RPMI8226 (cell line): ENCODE measurements at regions not wholly inside any gene's neighbourhood (a gene's known extent, or its start where the extent isn't known, plus 50 kb on each side); places are given as distances from the start of the nearest gene placed in this dataset.
"Not testable (repeated sequence)": the region's sequence is repeated elsewhere in the genome, so short reads cannot be mapped to it uniquely, and the experiment has no call there.

Source experiments
- DNase-seq: peaks from one replicate; pipeline ENCODE4 v3.0.0-alpha.2; 2015

DNA sequence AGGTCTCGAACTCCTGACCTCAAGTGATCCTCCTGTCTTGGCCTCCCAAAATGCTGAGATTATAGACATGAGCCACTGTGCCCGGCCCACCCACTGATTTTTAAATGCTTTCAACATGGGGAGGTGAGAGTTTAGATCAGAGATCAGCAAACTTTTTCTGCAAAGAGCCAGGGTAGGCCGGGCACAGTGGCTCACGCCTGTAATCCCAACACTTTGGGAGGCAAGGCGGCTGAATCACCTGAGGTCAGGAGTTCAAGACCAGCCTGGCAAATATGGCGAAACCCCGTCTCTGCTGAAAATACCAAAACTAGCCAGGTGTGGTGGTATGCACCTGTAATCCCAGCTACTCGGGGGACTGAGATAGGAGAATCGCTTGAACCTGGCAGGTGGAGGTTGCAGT lies 88.3 kb upstream of the LHX1 start:
- DNase-seq: not testable (repeated sequence)

DNA sequence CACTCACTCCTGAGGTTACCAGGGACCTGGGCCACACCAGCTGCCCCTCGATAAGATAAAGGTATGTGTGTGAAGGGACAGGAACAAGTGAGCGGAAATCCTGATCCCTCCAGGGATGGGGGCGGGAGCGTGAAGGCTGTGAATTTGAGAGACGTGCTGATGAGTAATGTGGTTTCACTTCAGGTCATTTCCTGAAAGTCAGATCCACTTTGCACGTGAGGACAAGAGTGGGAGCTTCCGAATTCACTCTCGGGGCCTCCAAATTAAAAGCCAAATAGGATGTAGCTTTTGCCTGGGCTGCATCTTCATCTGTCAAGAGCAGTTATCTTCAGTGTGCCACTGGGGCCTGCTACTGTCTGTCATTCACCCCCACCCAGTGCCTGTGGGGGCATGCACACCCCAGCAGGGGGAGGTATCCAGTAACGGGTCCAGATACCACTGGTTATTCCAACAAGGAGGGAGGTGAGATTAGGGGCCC lies 87.4 kb upstream of the LHX1 start:
- no peak for DNase-seq

DNA sequence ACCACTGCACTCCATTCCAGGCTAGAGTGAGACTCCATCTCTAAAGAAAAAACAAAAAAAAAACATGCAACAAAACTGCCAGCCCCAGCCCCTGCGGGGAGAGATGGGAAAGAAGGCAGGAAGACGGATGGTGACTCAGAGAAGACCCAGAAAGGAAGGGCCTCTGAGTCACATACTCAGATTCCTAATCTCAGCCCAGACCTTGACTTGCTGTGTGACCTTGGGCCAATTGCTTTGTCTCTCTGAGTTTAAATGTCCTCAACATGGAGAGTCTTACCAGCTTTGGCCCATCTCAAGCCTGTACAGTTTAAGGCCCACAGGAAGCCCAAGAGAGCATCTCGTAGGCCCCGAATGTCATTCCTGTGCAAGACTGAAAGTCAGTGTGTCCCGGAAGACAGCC lies 86.5 kb upstream of the LHX1 start:
- DNase-seq: no peak

DNA sequence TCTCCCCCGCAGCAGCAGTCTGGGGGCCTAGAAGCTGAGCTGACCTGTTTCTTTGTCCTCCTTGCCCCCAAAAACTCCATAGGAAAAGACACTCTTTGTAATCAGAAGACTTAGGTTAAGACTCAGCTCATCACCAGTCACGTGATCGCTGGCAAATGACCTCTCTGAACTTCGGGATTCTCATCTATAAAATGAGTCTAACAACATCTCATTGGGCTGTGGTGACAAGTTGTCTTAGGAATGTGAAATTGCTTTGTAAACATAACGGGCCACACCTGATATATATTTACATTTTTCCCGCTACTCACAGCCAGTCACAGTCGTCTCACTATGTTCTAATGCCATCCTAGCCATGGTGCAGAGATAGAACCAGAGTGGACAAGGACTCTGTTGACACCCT lies 86.0 kb upstream of the LHX1 start:
- DNase-seq: no peak

DNA sequence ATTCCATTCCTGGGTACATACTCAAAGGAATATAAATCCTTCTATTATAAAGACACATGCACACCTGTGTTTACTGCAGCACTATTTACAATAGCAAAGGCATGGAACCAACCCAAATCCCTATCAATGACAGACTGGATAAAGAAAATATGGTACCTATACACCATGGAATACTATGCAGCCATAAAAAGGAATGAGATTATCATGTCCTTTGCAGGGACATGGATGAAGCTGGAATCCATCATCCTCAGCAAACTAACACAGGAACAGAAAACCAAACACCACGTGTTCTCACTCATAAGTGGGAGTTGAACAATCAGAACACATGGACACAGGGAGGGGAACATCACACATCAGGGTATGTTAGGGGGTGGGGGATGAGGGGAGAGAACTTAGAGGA lies 84.8 kb upstream of the LHX1 start:
- DNase-seq: not testable (repeated sequence)

DNA sequence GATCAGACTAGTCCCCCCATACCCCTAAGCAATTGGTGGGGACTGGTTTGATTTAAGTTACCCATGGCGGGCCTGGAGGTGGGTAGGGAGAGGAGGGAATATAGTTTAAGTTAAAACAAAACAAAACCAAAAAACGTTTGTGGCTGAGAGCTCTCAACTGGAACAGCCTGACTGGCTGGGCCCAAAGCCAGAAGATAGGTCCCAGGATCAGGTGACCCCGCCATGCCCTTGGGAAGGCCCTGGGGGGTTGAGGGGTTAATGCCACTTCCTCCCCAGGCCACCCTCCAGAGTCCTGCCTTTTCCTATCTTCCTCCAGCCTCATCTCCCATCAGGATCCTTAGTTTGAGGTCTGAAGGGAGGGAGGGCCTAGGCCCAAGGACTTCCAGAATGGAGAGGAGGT lies 82.3 kb upstream of the LHX1 start:
- no peak for DNase-seq

DNA sequence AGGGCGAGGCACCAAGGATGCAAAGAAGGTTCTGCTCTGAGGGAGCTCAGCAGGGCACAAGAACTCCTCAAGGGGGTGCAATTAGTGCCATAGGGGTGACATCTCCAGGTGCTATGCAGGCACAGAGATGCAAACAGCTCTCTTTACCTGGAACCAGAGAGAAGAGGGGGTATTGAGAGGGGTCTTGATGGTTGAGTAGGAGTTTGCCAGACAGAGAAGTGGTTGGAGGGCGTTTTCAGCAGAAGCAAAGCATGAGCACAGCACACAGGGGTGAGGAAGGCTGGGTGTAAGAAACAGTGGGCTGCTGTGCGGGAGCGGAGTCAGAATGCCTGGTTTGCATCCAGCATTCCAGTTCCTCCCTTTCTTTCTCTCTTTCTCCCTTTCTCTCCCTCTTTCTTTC lies 81.8 kb upstream of the LHX1 start:
- DNase-seq: no peak

DNA sequence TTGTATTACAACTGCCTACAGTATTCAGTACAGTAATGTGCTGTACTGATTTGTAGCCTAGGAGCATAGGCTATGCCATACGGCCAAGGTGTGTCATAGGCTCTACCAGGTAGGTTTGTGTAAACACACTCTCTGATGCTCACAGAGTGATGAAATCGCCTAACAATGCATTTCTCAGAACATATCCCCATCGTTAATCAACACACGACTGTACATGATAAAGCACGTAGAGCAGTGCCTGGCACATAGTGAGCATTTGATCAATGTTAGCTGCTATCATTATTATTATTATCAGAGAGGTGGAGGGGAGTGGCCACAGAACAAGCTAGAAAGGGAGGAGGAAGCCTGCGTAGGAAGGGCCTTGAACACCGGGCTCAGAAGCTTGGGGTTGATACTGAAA lies 81.1 kb upstream of the LHX1 start:
- DNase-seq: no peak

DNA sequence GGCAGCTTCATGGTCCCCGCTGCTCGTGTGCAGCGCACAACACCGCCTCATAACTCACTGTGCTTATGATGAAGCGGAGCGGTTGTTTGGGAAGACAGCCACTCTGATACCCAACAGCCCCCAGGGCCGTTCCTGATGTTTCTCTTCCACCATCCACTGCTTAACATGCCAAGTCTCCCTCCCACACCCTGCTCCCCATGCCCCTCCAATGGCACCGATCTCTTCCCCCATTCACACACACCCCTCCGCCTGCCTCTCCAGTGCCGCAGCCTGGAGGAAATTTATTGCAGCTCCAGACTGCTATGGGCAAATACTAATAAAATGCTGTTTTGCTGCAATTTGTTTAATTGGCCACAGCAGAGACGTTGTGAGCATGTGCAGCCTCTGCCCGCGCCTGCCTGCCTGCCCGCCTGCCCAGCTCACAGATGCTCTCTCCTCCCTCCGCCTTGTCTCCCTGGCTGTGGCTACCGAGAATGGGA lies 80.3 kb upstream of the LHX1 start:
- no peak for DNase-seq

DNA sequence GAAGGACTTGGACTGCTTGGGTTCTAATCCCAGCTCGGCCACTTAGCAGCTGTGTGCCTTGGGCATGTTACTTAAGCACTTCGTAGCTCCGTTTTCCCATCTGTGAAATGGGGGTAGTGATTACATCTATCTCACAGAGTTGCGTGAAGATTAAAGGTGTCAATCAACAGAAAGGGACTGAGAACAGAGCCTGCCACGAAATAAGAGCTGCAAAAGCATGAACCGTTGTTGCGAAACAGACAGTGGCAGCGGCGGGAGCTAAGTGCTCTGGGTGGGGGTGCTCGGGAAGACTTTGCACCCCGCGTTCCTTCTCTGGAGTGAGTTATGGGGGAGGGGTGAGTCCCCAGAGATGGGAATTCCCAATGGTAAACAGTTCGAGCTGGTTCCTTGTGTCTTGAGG lies 79.6 kb upstream of the LHX1 start:
- no peak for DNase-seq

DNA sequence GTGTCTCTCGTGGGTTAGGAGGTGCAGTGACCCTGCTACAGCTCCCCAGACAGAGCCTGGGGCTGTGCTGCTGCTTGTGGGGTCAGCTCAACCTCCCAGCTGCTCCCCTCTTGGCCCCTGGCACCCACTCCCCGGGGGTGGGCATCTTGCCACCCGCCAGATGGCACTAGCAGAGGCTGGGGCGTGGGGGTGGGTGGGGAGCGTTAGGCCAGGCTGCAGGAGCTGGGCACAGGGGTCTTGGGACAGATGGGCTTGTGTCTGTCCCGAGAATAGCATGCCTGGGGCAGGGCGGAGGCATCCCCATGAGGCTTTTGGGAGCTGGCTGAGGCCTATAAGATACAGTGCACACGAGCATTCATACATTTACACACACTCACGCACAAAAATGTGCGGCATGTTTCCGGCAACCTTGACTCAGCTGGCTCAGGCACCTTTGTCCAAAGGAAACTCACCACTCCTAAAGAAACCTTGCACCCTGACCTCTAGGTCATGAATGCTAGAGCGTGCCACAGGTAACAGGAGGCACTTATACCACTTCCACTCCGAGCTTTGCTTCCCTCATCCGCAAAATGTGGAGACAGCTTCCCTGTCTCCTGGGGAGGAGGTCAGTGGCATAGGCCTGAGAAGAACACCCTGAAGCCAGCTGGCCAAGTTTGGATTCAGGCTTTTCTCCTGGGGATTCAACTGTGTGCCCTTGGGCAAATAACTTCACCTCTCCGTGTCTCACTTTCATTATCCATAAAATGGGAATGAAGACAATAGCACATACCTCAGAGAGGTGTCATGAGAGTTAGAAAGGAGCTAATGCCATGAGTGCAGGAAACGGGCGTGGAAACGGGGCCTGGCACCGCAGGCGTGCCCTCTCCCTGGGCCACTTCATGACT lies 78.9 kb upstream of the LHX1 start:
- DNase-seq: no peak

DNA sequence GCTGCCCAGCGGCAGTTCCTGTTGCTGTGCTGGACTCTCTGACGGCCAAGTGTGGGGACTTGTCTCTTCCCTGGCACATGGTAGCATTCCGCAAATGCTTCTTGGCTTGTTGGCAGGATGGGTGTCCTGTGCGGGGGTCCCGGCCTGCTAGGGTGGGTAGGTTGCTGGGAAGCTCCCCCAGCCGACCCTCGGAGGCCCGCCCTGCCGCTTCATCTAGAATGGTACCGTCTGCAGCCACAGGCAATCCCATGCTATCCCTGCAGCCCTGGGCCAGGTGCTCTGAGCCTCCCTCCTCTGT lies 78.3 kb upstream of the LHX1 start:
- DNase-seq: no peak

DNA sequence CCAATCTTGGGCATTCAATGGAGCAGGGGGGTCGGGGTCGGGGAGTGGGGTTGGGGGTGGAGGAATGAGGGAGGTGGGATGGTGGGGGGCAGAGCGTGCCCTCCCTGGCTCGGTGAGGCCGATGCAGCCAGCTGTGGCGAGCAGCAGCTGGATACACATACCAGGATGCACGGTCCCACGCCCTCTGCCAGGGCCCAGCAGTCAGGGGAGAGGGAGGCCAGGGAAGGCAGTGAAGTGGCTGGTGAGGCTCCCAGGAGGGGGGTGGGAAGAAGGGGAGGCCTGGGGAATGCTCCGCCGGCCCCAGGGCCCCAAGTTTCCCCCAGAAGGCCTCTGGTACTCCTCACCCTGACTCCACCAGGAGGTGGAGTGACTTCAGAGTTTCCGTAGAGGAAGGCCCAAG lies 77.6 kb upstream of the LHX1 start:
- no peak for DNase-seq

DNA sequence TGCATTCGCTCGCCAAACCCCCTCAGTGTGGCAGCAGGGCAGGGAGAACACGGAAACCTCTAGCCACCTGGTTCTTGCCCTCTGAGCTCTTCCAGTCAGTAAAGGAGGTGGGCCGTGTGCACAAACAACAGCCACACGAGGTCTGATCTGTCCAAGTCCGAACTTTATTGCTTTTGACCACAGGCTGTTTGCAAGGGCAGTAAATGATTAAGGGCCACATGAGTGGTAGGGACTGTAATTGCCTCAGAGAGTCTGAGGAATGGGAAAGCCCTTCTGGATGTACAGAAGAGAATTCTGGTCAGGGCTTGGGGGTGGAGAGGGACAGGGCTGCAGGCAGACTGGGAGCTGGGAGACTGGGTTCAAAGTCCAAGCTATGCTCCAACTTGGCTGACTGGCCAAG lies 75.7 kb upstream of the LHX1 start:
- no peak for DNase-seq

DNA sequence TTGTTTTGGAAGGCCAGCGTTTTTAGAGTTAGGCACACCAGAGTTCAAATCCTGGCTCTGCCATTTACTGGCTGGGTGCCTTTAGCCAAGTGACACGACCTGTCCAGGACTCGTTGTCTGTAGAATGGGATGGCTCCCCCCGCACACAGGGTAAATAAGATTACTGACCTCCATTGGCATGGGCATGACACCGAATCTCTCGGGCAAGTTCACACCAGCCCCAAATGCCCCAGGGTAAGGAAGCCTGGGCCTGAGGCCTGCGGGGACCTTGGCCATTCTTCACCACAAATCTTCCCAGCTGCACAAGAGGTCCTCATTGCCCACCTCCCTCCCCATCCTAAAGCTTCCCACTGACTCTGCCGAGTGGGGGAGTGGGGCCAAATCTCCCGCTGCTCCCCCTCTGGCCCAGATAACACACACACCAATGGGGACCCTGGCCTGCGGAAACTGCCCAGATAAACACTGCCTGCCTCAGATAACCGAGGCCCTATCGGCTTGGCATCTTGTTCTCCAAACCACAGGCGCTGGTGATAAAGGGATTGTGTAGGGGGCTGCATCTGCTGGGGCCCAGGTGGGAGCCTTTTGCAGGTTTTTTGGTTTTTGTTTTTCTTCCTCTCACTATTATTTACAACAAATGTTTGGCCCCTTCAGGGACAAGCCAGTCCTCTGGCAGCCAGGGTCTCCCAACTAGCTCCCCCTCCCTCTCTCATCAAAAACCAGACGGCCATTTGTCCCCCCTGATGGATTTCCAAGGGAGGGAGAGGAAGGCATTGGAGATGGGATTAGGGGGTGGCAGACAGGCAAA lies 75.0 kb upstream of the LHX1 start:
- DNase-seq: no peak

DNA sequence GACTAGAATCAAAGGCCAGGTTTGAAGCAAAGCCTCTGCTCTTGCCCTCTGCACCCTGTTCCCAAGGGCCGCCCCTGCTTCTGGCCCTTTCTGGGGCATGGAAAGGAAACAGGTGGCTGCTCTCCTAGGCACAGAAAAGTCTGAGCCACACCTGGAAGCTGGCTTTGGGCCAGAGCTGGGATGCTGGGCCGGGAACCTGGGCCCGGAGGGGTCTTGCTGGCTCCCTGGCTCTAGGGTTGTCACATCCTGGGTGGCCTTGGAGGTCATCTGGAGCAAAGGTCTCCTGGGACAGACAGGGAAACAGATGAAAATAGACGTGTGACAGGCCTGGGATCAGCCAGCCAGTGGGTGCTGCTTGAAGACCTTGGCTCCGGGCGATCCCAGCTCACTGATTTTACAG lies 74.1 kb upstream of the LHX1 start:
- DNase-seq: no peak

DNA sequence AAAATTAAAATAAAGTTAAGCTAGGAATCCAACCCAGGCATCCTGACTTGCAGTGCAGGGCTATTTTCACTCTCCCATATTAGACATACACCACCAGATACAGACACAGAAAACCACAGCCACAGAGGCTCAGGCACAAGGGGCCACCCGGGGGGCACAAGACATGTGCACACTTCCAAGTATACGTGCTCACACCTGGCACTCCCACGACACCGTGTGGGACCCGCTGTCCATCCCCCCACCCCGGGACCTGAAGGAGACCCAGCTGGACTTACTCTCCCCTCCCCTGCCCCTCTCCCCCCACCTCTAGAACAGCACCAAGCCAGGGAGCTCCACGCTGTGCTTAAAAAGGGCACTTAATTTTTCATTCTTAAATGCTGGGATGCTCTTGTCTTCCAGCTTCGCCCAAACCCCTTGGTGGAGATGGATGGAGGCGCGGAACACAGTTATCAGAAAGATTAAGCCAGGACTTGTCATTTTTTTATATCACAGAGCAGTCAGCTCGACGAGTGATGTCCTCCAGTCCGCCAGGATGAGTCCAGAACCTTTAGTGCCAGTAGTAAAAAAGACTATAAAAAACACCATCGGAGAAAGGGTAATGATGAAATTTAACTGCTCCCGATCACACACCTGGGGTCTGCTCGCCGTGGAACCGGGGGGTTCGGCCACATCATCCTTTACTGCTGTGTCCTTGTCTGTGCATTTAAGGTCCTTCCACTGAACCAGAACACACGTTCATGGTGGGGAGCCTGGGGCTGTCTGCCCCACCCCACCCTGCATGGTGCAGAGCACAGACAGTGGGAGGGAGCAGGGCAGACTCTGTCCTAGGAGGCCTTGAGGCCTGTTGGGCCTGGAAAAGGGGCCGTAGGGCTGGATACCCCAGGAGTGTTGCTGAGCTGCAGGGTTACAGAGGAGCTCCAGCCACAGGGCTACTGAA lies 73.3 kb upstream of the LHX1 start:
- no peak for DNase-seq

DNA sequence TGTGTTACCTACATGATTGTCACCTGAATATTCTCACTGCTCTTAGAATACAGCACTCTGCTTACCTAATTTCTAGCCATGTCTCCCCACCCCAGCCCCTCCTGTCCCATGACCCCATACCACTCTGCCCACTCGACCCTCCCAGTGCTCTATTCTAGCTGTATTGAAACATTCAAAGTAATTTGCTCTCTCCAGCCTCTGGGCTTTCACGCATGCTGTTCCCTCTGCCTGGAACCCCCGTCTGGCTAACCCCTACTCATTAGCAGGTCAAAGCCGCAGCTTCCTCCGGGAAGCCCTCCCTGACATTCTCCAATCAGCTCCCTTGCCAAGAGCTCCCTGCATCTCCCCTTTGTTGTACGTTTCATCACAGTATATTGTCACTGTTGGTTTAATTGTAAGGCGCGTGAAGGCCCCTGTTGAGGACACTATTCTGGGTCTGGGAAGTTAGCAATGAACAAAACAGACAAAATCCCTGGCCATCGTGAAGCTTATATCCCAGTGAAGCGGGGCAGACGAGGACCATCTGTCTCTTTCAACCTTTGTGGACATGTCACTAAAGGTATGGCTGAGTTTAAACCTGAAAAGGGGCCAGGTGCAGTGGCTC lies 72.3 kb upstream of the LHX1 start:
- DNase-seq: no peak

DNA sequence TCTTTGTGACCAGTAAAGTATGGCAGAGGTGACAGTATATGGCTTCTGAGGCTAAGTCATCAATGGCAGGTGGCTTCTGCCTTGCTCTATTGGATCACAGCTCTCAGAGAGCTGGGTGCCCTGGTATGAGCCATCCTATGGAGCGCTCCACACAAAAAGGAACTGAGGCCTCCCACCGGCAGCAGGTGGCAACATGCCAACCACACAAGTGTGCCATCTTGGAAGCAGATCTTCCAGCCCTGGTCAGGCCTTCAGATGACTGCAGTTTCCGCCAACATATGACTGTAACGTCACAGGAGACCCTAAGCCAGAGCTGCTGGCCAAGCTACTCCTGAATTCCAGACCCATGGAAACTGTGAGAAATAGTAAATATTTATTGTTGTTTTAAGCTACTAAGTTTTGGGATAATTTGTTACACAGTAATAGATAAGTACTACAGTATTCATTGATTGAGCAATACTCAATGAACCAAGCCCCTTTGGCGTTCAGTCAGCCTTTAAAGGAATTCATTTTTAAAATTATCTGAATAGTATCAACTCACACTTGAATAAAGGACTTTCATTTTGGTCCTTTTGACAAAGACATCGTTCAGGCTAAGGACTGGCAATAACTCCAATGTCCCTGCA lies 69.4 kb upstream of the LHX1 start:
- DNase-seq: no peak

DNA sequence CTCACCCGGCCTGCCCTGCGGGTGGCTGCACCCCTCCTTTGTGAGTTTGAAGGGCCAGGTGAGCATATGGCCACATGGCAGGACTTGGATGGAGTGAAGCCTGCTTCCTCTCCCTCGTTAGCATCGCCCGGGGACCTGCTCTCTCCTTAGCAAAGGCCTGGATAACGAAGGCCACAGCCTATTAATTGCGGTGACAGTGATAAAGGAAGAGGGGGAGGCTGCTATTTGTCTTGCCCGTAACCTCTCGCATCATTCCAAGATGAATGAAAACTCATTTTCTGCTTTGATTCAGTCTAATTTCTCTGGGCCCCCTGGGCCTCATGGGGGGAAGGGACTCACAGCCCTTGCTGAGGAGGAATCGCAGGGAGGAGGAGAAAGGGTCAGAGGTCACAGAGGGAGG lies 68.5 kb upstream of the LHX1 start:
- DNase-seq: no peak

DNA sequence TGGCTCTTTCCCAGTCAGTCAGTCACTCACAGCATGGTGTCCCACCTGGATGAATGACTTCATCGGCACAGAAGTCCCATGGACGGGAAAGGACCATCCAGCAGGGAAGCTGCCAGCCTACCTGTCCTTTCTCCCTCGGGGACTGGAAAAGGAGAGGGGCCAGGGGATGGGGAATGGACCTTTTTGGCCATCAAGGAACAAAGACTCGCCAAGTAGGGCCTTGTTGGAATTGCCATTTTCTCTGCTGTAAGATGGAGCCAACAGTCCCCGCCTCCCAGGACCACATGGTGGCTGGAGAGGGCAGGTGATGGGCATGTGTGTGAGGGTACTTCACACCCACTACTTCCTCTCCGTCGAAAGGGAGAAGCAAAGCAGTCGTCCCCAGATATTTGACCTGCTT lies 67.8 kb upstream of the LHX1 start:
- DNase-seq: no peak
